HG03378 (cell line): ENCODE measurements at regions not wholly inside any gene's neighbourhood (a gene's known extent, or its start where the extent isn't known, plus 50 kb on each side); places are given as distances from the start of the nearest gene placed in this dataset.
"Not testable (repeated sequence)": the region's sequence is repeated elsewhere in the genome, so short reads cannot be mapped to it uniquely, and the experiment has no call there.

Experiments used
- ATAC-seq: cut with Tn5 transposase; IDR thresholded peaks from one replicate; pipeline ENCODE4 v1.9.1; 2021; ENCODE audit warnings: mild to moderate bottlenecking, moderate library complexity; ENCODE audit not compliant: unreplicated experiment

DNA sequence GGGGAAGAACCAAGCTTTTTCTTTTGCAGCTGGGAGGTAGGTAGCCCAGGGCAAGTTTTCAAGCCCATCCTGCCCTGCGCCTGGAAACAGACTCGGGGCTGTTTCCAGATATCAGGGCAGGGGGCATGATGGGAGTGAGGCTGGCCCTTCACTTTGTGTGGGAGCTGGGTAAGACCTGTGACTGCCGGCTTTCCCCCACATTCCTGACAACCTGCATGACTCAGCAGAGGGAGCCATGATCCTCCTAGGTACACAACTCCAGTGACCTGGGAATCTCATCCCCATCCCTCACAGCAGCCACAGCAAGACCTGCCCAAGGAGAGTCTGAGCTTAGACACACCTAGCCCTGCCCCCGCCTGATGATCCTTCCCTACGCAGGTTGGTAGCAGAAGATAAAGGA lies 280.8 kb downstream of the SOX4 start:
- ATAC-seq: no peak

DNA sequence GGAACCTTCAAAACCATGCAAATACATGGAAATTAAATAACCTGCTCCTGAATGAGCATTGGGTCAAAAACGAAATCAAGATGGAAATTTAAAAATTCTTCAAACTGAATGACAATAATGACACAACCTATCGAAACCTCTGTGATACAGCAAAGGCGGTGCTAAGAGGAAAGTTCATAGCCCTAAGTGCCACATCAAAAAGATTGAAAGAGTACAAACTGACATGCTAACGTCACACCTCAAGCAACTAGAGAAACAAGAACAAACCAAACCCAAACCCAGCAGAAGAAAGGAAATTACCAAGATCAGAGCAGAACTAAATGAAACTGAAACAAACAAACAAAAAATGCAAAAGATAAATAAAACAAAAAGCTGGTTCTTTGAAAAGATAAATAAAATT lies 283.5 kb downstream of the SOX4 start:
- not testable (repeated sequence) for ATAC-seq

DNA sequence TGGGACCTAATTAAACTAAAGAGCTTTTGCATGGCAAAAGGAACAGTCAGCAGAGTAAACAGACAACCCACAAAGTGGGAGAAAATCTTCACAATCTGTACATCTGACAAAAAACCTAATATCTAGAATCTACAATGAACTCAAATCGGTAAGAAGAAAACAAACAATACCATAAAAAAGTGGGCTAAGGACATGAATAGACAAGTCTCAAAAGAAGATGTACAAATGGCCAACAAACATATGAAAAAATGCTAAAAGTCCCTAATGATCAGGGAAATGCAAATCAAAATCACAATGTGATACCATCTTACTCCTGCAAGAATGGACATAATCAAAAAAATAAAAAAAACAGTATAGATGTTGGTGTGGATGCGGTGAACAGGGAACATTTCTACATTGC lies 286.7 kb downstream of the SOX4 start:
- not testable (repeated sequence) for ATAC-seq

DNA sequence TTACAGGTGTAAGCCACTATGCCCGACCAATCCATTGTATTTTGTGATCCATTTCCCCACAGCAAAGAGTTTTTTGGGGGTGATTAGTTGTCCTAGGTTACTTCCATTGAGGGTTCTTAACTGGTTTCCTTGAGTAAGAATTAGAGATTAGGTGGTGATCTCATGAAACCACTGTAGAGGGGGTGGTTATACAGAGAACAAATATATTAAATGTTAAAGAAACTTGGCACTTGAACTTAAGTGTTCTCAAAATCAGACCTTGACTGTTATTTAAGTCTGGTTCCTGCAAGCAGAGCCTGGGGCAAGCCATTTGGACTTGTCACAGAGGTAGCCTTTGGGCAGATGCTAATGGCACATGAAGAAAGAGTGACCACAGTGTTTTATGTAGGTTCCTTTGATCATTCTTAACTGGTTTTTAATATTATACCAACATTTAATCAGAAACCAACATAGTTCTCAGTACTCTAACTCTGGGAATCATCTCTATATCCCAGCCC lies 288.5 kb downstream of the SOX4 start:
- ATAC-seq: no peak

DNA sequence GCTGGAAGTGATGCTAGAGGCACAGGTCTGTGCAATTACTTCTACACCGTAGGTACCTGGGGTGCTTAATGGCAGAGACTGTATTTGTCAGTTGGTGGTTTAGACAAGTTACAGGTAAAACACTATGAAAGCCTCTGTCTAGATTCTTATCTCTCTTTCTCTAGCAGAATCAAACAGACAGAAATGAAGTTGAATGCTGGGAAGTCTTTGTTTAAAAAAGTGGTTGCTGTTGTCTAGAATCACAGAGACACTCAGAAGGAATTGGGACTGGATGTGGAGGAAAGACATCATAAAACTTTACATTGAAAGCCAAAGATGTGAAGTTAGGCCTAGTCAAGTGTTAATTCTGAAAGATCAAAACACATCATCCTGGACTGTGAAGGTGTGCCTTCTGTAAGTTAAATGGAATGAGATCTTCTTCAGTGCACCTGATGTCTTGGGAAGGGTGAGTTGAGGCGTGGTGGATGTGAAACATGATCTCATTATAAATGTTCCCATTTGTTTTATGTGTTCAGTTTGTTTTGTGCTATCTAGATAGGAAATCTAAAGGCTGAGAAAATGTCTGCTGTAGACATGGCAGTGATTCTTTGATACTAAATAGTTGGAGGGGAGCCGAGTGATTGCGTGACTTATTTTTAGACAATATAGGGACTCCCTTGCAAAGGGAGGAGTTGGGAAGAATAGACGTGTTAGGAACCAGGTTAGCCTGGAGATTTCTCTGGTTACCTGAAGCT lies 290.2 kb downstream of the SOX4 start:
- ATAC-seq: no peak

DNA sequence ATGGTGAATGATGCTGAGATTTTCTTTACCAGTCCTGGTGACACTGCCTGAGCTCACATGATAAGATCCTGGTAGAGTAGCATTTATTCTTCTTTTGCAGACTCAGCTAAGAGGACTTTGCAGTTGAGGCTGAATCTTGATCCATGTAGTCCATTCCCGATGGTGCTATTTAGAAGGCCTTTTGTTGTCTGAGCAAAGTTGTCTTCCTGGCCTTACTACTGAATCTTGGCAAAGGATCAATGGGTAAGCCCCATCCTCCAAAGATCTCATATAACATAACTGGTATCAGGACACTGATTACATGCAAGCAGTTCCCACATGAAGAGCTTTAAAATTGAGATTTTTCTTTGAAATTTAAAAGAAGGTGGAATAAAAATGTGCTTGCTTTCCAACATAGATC lies 291.6 kb downstream of the SOX4 start:
- ATAC-seq: no peak

DNA sequence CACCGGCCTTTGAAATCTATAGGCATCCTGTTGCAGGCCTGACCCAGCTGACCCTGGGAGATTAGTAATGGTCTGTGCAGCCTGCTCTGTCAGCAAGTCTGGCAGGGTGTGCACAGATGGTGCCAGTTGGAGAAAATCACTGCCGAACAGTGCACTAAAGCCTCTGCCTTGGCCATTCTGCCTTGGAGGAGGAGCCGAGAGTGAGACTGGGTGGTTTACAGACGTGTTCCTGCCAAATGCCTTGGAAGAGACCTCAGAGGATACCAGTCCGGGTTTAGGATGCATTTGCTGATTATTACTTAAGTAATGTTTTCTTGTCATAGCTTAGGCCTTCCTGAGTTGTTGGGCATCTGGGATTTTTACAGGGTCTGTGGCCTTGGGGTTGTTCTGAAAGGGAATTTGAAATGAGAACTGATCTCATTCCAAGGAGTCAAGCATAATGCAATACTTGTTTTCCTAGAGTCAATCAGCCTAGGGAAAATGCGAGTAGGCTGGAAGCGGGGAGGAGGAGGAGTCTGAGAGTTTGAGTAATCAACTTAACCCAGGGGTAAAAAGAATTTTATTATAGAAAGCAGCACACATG lies 292.1 kb downstream of the SOX4 start:
- ATAC-seq: no peak

DNA sequence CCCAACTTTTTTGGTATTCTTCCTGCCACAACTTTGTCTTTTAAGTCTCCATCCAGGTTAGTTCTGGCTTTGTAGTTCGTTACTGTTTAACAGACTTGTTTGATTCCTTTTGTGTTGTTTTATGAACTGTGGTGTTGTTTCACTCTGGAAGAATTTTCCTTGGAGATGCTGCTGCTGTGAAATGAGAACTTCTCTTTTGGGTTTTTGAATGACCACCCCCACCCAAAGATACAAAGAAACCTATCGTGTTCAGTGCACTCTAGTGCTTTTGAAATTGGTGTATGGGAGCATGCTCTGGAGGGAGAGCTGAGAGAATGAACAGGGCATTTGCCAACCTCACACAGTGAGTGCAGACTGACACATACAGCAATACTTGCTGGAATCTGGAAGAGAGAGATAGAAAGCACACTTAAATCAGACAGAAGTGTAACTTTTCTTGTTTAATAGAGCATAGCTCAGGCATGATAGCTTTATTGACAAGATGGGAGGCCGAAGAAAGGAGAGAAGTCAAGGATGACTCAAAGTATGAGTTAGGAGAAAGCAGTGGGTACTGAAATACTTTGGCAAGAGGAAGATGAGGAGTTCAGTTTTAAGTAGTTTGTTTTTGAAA lies 293.1 kb downstream of the SOX4 start:
- no peak for ATAC-seq

DNA sequence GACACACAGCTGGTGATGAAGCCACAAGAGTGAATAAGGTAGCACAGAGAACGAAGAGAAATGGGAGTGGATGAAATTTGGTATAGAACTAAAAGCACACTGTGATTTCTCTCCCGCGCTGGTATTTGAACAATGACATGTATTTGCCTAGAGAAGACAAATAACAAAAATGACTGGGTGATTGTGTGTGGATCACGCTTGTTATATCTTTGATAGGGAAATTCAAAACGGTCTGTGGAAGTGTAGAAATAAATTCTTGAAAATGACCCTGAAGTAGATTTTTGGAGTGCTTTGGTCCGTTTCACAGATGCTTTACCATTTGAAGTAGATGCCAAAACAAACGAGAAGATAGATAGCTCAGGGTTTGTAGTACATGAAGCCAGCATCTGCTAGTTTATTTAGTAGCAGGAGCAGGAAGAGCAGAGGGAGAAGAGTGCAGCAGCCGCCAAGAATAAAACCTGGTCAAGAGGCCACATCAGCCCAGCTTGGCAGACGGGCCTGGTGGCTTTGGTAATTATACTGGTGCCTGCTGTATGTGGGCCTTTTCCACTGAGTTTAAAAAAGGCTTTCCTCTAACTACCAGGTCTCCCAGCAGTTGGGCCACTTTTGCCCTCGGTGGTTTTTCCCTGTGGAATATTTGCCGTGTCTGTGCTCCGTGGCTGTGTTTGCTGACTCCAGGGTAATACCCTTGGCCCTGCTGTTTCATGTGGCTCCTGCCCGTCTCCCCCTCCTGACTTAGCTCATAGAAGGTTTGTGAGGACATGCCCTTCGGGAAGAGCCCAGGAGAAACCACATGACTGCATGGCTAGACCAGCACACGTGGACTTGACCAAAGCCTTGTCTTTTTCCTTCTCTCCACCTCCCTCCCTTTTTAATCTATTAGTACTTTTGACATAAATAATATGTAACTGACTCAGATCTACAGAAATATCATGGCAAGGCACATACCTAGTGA lies 294.0 kb downstream of the SOX4 start:
- no peak for ATAC-seq

DNA sequence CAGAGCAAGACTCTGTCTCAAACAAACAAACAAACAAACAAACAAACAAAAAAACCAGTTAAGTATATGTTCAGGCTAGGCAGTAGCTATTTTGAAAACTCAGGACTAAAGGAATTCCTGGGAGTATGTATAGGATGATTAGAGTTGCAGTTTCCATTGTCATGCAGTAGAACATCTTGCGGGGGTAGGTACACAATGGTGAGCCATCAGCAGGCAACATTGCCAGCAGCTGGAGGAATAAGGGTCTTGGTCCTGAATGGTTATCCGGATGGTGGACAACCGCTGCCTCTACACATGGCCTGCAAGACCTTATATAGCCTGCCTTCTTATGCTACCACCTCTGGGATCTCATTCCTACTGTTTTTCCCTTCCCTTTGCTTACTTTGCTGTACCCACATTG lies 297.5 kb downstream of the SOX4 start:
- no peak for ATAC-seq

DNA sequence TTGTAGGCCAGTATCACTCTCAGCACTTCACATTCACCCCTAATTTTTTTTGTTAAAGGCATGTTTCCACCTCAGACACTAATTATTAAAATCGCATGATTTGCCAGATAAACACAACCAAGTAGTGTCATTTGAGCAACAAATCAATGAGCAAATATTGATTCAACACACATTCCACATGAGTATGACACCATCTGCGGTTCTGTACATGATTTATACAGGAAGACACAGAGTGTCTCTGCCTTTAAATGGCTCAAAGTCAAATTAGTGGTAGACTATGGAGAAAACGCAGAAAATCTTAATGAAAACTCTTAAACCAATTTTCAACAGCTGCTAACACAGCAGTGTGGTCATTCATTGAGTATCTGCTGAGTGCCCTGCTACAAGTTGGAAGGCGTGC lies 300.2 kb downstream of the SOX4 start:
- ATAC-seq: no peak

DNA sequence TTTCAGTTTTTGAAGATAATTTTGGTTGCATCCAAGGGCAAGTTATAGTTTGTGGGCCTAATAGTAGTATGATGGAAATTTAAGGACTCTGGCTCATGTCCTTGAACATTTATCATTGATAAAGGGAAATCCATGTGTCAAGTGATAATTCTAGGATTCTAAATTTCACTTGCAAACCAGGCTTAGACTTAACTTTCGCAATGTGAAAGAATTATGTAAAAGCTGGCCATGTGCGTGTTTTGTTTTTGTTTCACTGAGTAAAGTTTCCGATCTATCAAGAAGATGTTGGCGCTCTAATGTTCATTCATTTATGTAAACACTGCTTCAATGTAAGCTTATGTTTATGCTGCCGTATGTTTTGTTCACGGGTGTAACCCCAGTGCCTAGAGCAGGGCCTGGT lies 302.0 kb downstream of the SOX4 start:
- no peak for ATAC-seq

DNA sequence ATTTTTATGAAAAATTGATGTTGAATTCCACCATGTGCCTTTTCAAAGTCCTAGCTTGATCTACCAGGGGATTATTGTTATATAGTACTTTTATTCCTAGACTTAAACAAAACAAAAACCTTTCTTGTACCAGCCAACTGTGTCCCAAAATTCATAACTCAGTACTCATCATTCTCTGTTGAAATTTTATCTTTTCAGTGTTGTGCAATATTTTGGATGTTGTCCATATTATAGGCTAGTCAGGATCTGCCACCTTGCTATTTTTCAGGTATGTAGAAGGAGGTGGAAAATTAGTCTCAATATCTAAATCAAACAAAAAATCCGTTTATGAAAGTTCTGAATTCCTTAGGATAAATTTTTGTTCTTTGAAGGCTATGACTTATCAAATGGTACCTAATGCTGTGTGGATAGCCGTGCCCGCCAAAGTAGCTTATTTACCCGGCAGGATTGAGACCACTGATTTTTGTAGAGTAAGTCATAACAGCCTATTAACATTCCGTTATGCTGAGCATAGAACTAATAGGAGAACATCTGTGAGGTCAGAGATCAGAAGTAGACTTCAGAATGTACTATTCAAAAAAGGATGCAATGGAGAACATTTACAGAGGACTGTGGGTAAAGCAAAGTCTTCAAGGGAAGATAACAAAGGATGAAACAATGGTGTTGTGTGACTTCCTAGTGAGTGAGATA lies 304.7 kb downstream of the SOX4 start:
- no peak for ATAC-seq

DNA sequence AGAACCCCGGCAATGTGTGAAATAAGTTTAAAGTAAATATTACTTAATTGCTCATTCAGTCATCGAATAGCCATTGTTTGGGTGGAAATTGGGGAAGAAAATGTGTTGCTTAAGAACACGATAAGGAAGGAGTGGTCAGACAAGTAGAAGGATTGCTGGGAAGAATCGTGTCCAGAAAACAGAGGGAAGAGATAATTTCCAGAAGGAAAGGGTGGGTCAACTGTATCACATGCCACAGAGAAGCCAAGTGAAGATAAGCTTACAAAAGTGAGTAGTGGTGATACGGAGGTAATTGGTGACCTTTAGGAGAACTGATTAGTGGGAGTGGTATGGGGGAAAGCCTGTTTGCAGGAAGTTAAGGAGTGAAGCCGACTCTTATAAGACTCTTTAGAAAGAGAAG lies 306.2 kb downstream of the SOX4 start:
- no peak for ATAC-seq

DNA sequence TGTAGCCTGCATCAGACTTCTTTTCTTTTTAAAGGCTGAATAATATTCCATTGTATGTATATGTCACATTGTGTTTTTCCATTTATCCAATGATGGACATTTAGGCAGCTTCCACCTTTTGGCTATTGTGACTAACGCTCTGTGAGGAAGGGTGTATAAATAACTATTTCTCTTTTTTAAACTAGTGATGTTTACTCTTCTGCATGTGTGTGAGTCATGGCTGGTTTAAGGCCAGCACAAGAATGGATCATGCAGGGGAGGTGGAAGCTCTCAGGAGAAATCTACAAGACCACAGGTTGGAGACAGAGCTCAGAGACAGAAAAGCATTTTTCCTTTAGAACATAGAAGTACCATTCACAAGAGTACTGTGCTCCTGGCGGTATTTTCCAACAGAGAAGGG lies 307.2 kb downstream of the SOX4 start:
- no peak for ATAC-seq

DNA sequence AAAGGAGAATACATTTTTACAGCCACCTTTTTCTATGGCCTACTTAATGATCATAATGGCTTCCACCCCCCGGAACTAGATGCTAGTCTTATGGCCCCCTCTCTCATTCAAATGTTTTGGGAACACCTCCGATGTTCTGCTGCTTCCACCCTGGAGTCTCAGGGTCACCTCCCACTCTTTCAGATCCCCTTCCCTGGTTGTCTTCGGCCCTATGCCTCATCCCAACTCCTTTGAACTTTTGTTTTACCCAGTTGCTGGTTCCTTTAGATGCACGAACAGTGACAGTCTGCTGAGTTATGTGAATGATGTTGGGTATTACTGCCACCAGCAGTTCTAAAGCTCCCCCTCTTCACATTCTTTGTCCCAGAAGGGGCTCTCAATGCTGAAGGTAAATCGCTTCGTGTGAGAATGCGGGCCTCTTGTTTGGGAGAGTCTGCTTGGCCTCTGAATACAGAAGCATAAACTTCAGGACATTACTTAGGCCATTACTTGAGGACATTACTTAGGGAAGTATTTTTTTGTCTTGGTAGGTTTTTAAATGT lies 309.1 kb downstream of the SOX4 start:
- ATAC-seq: no peak

DNA sequence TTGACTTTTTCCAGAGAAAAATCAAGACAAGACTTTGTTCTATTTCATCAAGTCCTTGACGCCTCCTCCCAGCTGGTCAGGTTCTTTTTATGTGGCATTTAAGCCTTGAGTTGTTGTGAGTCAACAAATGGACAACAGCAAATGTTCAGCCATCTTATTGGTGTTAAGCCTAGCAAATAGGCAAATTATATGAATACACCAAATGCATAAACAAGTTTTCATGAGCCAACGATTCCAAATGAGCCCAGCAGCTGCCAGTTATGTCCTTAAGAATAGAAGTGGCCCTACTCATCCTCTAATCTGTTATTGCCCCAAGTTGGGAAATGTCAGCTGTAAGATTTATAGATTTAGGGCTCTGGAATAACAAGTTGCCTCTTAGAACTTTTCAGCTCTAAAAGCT lies 312.0 kb downstream of the SOX4 start:
- ATAC-seq: no peak

DNA sequence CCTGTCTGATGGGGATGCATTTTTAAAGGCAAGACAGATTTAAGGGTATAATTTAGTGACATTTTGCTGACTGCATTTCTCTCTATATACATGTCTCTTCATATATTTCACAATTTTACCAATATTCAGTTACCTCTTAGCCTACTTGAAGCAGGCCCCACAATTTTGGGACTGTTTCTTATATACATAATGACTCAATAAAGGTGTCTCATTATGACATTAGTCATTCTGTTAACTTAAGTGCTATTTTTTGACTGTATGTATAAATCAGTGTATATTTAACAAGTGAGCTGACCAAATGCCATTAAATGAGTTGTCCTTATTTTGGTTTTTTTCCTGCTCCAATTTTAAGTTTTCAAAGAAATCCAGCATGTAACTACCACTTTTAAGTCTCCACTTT lies 313.3 kb downstream of the SOX4 start:
- ATAC-seq: no peak

DNA sequence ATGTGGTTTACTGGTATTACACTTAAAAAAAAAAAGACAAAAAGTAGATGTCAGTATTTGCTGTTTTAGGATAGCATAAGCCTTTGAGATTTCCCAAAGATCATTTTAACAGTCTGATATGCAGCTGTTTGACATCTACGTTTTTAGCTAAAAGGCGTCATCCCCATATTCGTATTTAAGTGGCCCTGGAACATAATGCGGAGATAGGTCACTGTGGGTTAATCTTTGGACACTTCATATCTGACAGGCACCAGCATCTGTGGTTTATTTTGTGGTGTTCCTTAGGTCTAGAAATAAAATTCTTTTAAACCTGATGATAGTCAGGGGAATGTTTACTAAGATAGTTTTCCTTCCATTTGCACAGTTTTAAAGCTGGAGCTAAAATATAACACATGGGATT lies 313.7 kb downstream of the SOX4 start:
- ATAC-seq: no peak

DNA sequence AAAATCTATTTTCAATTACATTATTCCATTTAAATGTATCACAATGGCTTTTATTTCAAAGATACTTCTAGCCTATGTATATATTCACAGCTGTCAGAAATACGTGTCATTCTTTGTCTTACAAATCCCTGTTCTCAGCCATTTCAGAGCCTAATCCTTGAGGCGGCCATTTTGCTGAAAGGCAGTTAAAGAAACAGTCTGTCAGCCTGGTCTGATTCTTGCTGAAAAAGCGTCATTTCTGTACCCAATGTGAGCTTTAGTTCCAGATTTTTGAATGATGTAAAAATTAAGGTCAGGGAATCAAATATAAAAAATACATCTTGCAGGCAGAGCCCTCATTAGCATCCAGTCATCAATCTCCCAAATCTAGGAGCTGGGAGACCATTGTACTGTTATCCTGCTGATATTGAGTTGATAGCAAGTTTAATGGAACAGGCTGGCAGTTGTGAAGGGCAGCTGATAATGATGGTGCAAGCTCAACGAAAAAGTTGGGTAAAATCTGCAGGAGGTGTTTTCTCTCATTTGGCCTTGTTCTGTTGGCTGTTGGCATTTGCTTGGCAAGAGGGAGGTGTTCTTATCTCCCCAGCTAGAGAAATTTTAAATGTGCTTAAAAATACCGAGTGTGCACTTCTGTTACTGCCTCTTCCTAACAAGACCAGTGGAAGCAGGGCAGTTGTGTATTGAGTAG lies 314.8 kb downstream of the SOX4 start:
- ATAC-seq: no peak
